HepG2 (cell line): ENCODE measurements at regions not wholly inside any gene's neighbourhood (a gene's known extent, or its start where the extent isn't known, plus 50 kb on each side); places are given as distances from the start of the nearest gene placed in this dataset.

ENCODE experiments used
- EZH2 ChIP-seq: conservative IDR thresholded peaks from 2 replicates; pipeline ENCODE4 v1.6.1; 2012; ENCODE audit warnings: mild to moderate bottlenecking, low read depth, low read length, moderate library complexity
- KDM3A ChIP-seq: IDR thresholded peaks from 2 replicates; pipeline ENCODE4 v1.6.1; 2018; ENCODE audit warnings: low read depth, missing compliant biosample characterization
- MAZ ChIP-seq, 2 experiments: sonication (generic) in 1 of 2; formaldehyde crosslinking in 1 of 2; IDR thresholded peaks; 2 replicates each; pipeline versions ENCODE4 v1.5.0 to v1.6.1; 2012 to 2020; ENCODE audit warnings: low read depth in 2 of 2, mild to moderate bottlenecking in 2 of 2, borderline replicate concordance in 1 of 2, improper control_type of control experiment in 1 of 2, low read length in 1 of 2, missing genetic modification reagents in 1 of 2, moderate library complexity in 1 of 2
- SNRNP70 ChIP-seq: fragments of 200-400 bp; formaldehyde crosslinking; IDR thresholded peaks from 2 replicates; pipeline ENCODE4 v1.6.1; 2017; ENCODE audit warnings: mild to moderate bottlenecking, low read depth, low read length, moderate library complexity
- ZBTB38 ChIP-seq: sonication (generic); formaldehyde crosslinking; IDR thresholded peaks from 2 replicates; pipeline ENCODE4 v1.5.1; 2020; ENCODE audit warnings: mild to moderate bottlenecking, missing genetic modification reagents
- ZNF275 ChIP-seq: sonication (generic); formaldehyde crosslinking; IDR thresholded peaks from 2 replicates; pipeline ENCODE4 v1.8.0; 2022; ENCODE audit warnings: missing genetic modification reagents, mild to moderate bottlenecking, inconsistent platforms, borderline replicate concordance
- TF ChIP-seq, protein P1 (sequence below): sonication (generic); formaldehyde crosslinking; IDR thresholded peaks from 2 replicates; pipeline ENCODE4 v1.5.1; 2020; ENCODE audit warnings: missing genetic modification reagents, mild to moderate bottlenecking, borderline replicate concordance

- TF ChIP-seq MAZ (IDR thresholded peaks at IDR 0.05; ENCODE audit: borderline replicate concordance, low read depth, low read length) (no peak), MAZ (CRISPR knock-in tag; IDR thresholded peaks at IDR 0.05; ENCODE audit: low read depth) (no peak), SNRNP70 (no peak), KDM3A (no peak), EZH2 (no peak), ZNF275 (CRISPR knock-in tag) (no peak), ZBTB38 (no peak)
- TF ChIP-seq, protein P1, sequence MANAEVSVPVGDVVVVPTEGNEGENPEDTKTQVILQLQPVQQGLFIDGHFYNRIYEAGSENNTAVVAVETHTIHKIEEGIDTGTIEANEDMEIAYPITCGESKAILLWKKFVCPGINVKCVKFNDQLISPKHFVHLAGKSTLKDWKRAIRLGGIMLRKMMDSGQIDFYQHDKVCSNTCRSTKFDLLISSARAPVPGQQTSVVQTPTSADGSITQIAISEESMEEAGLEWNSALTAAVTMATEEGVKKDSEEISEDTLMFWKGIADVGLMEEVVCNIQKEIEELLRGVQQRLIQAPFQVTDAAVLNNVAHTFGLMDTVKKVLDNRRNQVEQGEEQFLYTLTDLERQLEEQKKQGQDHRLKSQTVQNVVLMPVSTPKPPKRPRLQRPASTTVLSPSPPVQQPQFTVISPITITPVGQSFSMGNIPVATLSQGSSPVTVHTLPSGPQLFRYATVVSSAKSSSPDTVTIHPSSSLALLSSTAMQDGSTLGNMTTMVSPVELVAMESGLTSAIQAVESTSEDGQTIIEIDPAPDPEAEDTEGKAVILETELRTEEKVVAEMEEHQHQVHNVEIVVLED (CRISPR knock-in tag), result no peak
These were observed 57.5 kb downstream of the RPL27A start for GRCh38 chr11:8740129-8740528.
